ENCODE measurements at regions not wholly inside any gene's neighbourhood (a gene's known extent, or its start where the extent isn't known, plus 50 kb on each side); places are given as distances from the start of the nearest gene placed in this dataset.

DNA sequence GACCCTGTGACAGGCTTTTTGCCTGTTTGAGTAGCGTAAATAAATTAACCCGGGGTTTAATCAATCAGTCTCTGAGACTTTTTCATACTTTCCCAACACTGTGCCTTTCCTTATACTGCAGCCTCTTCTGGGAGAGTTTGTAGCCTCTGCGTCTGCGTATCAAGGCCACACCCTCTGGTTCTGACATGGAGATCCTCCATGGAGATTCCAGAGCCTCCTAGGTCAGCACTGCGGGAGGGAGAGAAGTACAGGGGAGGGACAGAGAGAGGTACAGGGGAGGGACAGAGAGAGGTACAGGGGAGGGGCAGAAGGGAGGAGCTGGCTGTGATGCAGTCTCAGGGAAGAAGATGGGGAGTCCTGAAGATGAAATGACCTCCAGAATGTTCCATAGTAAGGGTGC lies 166.0 kb downstream of the ARL4C start:
- ChIA-PET CTCF (no interaction called here), RAD21 (ENCODE audit: low non-redundant PET in 1 of 2, low total read pairs in 2 of 2, uncharacterized antibody in 2 of 2, unreplicated experiment in 2 of 2) (no interaction called here), POLR2A (no interaction called here)
- ATAC-seq (no peak), DNase-seq (ENCODE audit: low read depth, low spot score) (no peak)
- Histone ChIP-seq H3K4me3 (replicated peaks in 1 of 2; ENCODE audit: low read depth in 1 of 2, low read length in 2 of 2) (no peak overlapping the region), H3K4me2 (ENCODE audit: low read length) (no peak overlapping the region), H3K4me1 (ENCODE audit: control insufficient read depth in 1 of 2, insufficient read depth in 2 of 2, low read length in 2 of 2) (peaks cover 0 to 3% of the 10 kb centered on the region in 2 experiments; a peak in 1 of 4 replicates), H3K9me2 (ENCODE audit: insufficient read depth) (no peaks in the 10 kb centered on the region), H3K27ac (ENCODE audit: low read depth, low read length) (no peak overlapping the region), H4K20me1 (ENCODE audit: insufficient read depth) (no peaks in the 10 kb centered on the region), H3K36me3 (ENCODE audit: control insufficient read depth in 1 of 2, insufficient read depth in 2 of 2, low read length in 2 of 2) (no peaks in the 10 kb centered on the region), H3K27me3 (ENCODE audit: insufficient read depth, low read length) (no peaks in the 10 kb centered on the region), H3K9me3 (ENCODE audit: control insufficient read depth in 1 of 2, insufficient read depth in 1 of 2, low read depth in 1 of 2, low read length in 2 of 2) (no peaks in the 10 kb centered on the region), H3K9ac (ENCODE audit: low read length) (no peak overlapping the region), H3K79me2 (ENCODE audit: insufficient read depth, low read length) (no peaks in the 10 kb centered on the region), H2AFZ (ENCODE audit: low read depth, low read length, poor library complexity, severe bottlenecking) (no peak overlapping the region)
- intact Hi-C loops (cut with micrococcal nuclease): no loop called here
- no TSS peak for BruUV-seq (replicated peaks)
- no peak for TF ChIP-seq ELF1 (IDR thresholded peaks at IDR 0.05; ENCODE audit: borderline replicate concordance, low read depth)
- TF ChIP-seq, protein P1, sequence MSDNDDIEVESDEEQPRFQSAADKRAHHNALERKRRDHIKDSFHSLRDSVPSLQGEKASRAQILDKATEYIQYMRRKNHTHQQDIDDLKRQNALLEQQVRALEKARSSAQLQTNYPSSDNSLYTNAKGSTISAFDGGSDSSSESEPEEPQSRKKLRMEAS (IDR thresholded peaks at IDR 0.05): no peak
- TF ChIP-seq SP1 (IDR thresholded peaks at IDR 0.05; ENCODE audit: low read depth): no peak
- no peak for TF ChIP-seq CEBPB (IDR thresholded peaks at IDR 0.05; ENCODE audit: low read depth)
- TF ChIP-seq TCF7L2 (IDR thresholded peaks at IDR 0.05; ENCODE audit: borderline replicate concordance, extremely low read depth, insufficient read depth, insufficient read length): no peak
- TF ChIP-seq CBX3 (IDR thresholded peaks at IDR 0.05; ENCODE audit: low read depth): no peak
- no peak for TF ChIP-seq YY1 (IDR thresholded peaks at IDR 0.05; ENCODE audit: extremely low read depth, insufficient replicate concordance, low read depth, low read length)
- no peak for TF ChIP-seq EZH2phosphoT487 (IDR thresholded peaks at IDR 0.05; ENCODE audit: borderline replicate concordance)
- TF ChIP-seq REST (IDR thresholded peaks at IDR 0.05; ENCODE audit: low read depth): no peak
- no peak for TF ChIP-seq JUND (IDR thresholded peaks at IDR 0.05)
- TF ChIP-seq CTCF (IDR thresholded peaks at IDR 0.05 in 2 of 3, conservative IDR thresholded peaks at IDR 0.05 in 1 of 3; ENCODE audit: borderline replicate concordance in 1 of 3, insufficient read depth in 1 of 3, low read depth in 2 of 3, low read length in 2 of 3): no peak
- no peak for TF ChIP-seq EGR1 (IDR thresholded peaks at IDR 0.05; ENCODE audit: low read depth)
- TF ChIP-seq, protein P2, sequence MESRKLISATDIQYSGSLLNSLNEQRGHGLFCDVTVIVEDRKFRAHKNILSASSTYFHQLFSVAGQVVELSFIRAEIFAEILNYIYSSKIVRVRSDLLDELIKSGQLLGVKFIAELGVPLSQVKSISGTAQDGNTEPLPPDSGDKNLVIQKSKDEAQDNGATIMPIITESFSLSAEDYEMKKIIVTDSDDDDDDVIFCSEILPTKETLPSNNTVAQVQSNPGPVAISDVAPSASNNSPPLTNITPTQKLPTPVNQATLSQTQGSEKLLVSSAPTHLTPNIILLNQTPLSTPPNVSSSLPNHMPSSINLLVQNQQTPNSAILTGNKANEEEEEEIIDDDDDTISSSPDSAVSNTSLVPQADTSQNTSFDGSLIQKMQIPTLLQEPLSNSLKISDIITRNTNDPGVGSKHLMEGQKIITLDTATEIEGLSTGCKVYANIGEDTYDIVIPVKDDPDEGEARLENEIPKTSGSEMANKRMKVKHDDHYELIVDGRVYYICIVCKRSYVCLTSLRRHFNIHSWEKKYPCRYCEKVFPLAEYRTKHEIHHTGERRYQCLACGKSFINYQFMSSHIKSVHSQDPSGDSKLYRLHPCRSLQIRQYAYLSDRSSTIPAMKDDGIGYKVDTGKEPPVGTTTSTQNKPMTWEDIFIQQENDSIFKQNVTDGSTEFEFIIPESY (IDR thresholded peaks at IDR 0.05; ENCODE audit: extremely low read depth, insufficient replicate concordance, low read length): no peak
- TF ChIP-seq EZH2 (IDR thresholded peaks at IDR 0.05): no peak
- no peak for TF ChIP-seq RAD21 (IDR thresholded peaks at IDR 0.05; ENCODE audit: low read depth)
- TF ChIP-seq POLR2A (IDR thresholded peaks at IDR 0.05; ENCODE audit: borderline replicate concordance, extremely low read depth, insufficient read depth, insufficient read length): no peak
- TF ChIP-seq ZFX (IDR thresholded peaks at IDR 0.05): no peak
- no peak for TF ChIP-seq SRF (IDR thresholded peaks at IDR 0.05; ENCODE audit: low read depth)
- no peak for TF ChIP-seq SIN3A (IDR thresholded peaks at IDR 0.05; ENCODE audit: low read depth)

All from HCT116 (cell line).